VCaP (cell line): ENCODE measurements at regions not wholly inside any gene's neighbourhood (a gene's known extent, or its start where the extent isn't known, plus 50 kb on each side); places are given as distances from the start of the nearest gene placed in this dataset.

Experiments used
- H3K27ac ChIP-seq: fragments of 450-650 bp; 2 replicates; pipeline ENCODE4 v1.5.1; 2017
- CTCF ChIP-seq: fragments of 450-650 bp; conservative IDR thresholded peaks from 2 replicates; pipeline ENCODE4 v1.5.1; 2017; ENCODE audit warnings: mild to moderate bottlenecking, moderate library complexity

GRCh38 chr5:52449516-52449915 is 338.2 kb upstream of the ITGA1 start:
- TF ChIP-seq CTCF = no peak

GRCh38 chr5:52452098-52452497 is 335.6 kb upstream of the ITGA1 start:
- H3K27ac ChIP-seq = no peak overlapping the region
- TF ChIP-seq CTCF = no peak

More at GRCh38 chr5:52449516-52449915, 338.2 kb upstream of the ITGA1 start:
- H3K27ac ChIP-seq = no peak overlapping the region

GRCh38 chr5:52453176-52453575 is 334.5 kb upstream of the ITGA1 start:
- no peak for TF ChIP-seq CTCF
- H3K27ac ChIP-seq = no peak overlapping the region

- H3K27ac ChIP-seq = no peak overlapping the region
- no peak for TF ChIP-seq CTCF
These were observed 331.8 kb upstream of the ITGA1 start for GRCh38 chr5:52455920-52456319.

GRCh38 chr5:52457810-52458209 is 329.9 kb upstream of the ITGA1 start:
- H3K27ac ChIP-seq = no peak overlapping the region
- TF ChIP-seq CTCF = no peak

GRCh38 chr5:52466113-52466512 is 321.6 kb upstream of the ITGA1 start:
- no peak for TF ChIP-seq CTCF
- H3K27ac ChIP-seq = no peak overlapping the region

- no peak overlapping the region for H3K27ac ChIP-seq
- TF ChIP-seq CTCF = no peak
These were observed 320.8 kb upstream of the ITGA1 start for GRCh38 chr5:52466749-52467520.
